CD4-positive, alpha-beta T cell (primary cell): ENCODE measurements at regions not wholly inside any gene's neighbourhood (a gene's known extent, or its start where the extent isn't known, plus 50 kb on each side); places are given as distances from the start of the nearest gene placed in this dataset.

Experiments used
- ATAC-seq: fragments of 200-7000 bp; cut with Tn5 transposase; one replicate; pipeline ENCODE4 v1.10.0; 2022; ENCODE audit warnings: mild to moderate bottlenecking; ENCODE audit not compliant: poor library complexity
- CTCF ChIA-PET: fragments of 350-600 bp; sonication (Branson Sonifier 250); formaldehyde crosslinking; loops from one replicate; lab custom pipeline; 2021; ENCODE audit warnings: antibody characterized with exemption, inconsistent platforms; lab: Charles Lee
- POLR2A ChIA-PET: fragments of 350-600 bp; sonication (Branson Sonifier 250); formaldehyde crosslinking; loops from one replicate; lab custom pipeline; 2021; ENCODE audit warnings: antibody characterized with exemption, inconsistent platforms; lab: Charles Lee
- DNase-seq, 14 experiments: peaks; one replicate each; pipeline ENCODE4 v3.0.0-alpha.2; 2013 to 2020; ENCODE audit warnings: mixed read lengths in 2 of 14
- H3K27ac ChIP-seq, 2 donors: one replicate each; pipeline versions ENCODE4 v1.5.1 to v1.7.0; 2013; ENCODE audit warnings: low read length in 2 of 2, low read depth in 1 of 2, mild to moderate bottlenecking in 1 of 2
- H3K27me3 ChIP-seq, 2 experiments: 1 replicate in 1 of 2; 2 replicates in 1 of 2; pipeline versions ENCODE4 v1.6.1 to v1.7.0; 2013; ENCODE audit warnings: low read length in 2 of 2, control low read depth in 1 of 2, mild to moderate bottlenecking in 1 of 2, moderate library complexity in 1 of 2; ENCODE audit not compliant: insufficient read depth in 2 of 2, control insufficient read depth in 1 of 2
- H3K36me3 ChIP-seq: one replicate; pipeline ENCODE4 v1.6.1; 2013; ENCODE audit warnings: low read length, control low read depth; ENCODE audit not compliant: insufficient read depth
- H3K4me1 ChIP-seq: one replicate; pipeline ENCODE4 v1.6.1; 2013; ENCODE audit warnings: low read length, control low read depth; ENCODE audit not compliant: insufficient read depth
- H3K4me3 ChIP-seq: one replicate; pipeline ENCODE4 v1.5.1; 2013; ENCODE audit warnings: mild to moderate bottlenecking, low read length, moderate library complexity
- H3K9me3 ChIP-seq, 2 experiments: 1 replicate in 1 of 2; 2 replicates in 1 of 2; pipeline versions ENCODE4 v1.6.1 to v1.7.0; 2013; ENCODE audit warnings: low read length in 2 of 2, mild to moderate bottlenecking in 2 of 2, control low read depth in 1 of 2, moderate library complexity in 1 of 2; ENCODE audit not compliant: control insufficient read depth in 1 of 2, insufficient read depth in 1 of 2
- H3K27ac Mint-ChIP-seq: one replicate; pipeline ENCODE4 v1.8.0; 2020; ENCODE audit warnings: mixed read lengths
- H3K27me3 Mint-ChIP-seq: one replicate; pipeline ENCODE4 v1.8.0; 2021; ENCODE audit warnings: mixed read lengths
- H3K36me3 Mint-ChIP-seq: one replicate; pipeline ENCODE4 v1.8.0; 2021; ENCODE audit warnings: low read depth, mixed read lengths
- H3K4me1 Mint-ChIP-seq: one replicate; pipeline ENCODE4 v1.8.0; 2021; ENCODE audit warnings: low read depth, mixed read lengths
- H3K4me3 Mint-ChIP-seq: one replicate; pipeline ENCODE4 v1.8.0; 2020; ENCODE audit warnings: mild to moderate bottlenecking, mixed read lengths
- H3K9me3 Mint-ChIP-seq: one replicate; pipeline ENCODE4 v1.8.0; 2020; ENCODE audit warnings: mixed read lengths
- CTCF ChIP-seq: fragments of 200-600 bp; IDR thresholded peaks from one replicate; pipeline ENCODE4 v1.8.0; 2022; ENCODE audit warnings: antibody characterized with exemption, mild to moderate bottlenecking
- intact Hi-C, 2 experiments: fragments of 100-400 bp; cut with DNase I in 1 of 2; cut with micrococcal nuclease in 1 of 2; formaldehyde crosslinking; loops; one replicate each; pipeline versions ENCODE4 v1.15.1 to v1.9.0; 2023 to 2025; cut with DNase I, micrococcal nuclease

- no peaks in the 10 kb centered on the region for H3K4me1 ChIP-seq
- ChIA-PET CTCF (no interaction called here), POLR2A (no interaction called here)
- no peaks in the 10 kb centered on the region for H3K4me1 Mint-ChIP-seq
- no peak for TF ChIP-seq CTCF
- no peaks in the 10 kb centered on the region for H3K36me3 ChIP-seq
- H3K4me3 ChIP-seq = no peak overlapping the region
- no peak overlapping the region for H3K4me3 Mint-ChIP-seq
- no peak overlapping the region for H3K27ac Mint-ChIP-seq
- no peaks in the 10 kb centered on the region for H3K9me3 ChIP-seq
- no peaks in the 10 kb centered on the region for H3K27me3 ChIP-seq
- intact Hi-C loops = no loop called here
- H3K9me3 Mint-ChIP-seq = peaks cover 5% of the 10 kb centered on the region
- no peak overlapping the region for H3K27ac ChIP-seq
- no peaks in the 10 kb centered on the region for H3K27me3 Mint-ChIP-seq
- ATAC-seq = no peak
- DNase-seq = no peak
- no peaks in the 10 kb centered on the region for H3K36me3 Mint-ChIP-seq
Observed at GRCh38 chr1:56315293-56315942, 263.9 kb downstream of the PLPP3 start.

- Histone ChIP-seq H3K4me1 (no peaks in the 10 kb centered on the region), H3K9me3 (no peaks in the 10 kb centered on the region), H3K27me3 (no peaks in the 10 kb centered on the region), H3K36me3 (no peaks in the 10 kb centered on the region), H3K4me3 (no peak overlapping the region), H3K27ac (no peak overlapping the region)
- no peak for TF ChIP-seq CTCF
- H3K4me1 Mint-ChIP-seq = no peaks in the 10 kb centered on the region
- H3K36me3 Mint-ChIP-seq = no peaks in the 10 kb centered on the region
- peaks cover 5% of the 10 kb centered on the region for H3K9me3 Mint-ChIP-seq
- intact Hi-C loops = no loop called here
- no peak overlapping the region for H3K4me3 Mint-ChIP-seq
- ATAC-seq (no peak), DNase-seq (no peak)
- H3K27ac Mint-ChIP-seq = no peak overlapping the region
- POLR2A ChIA-PET = no interaction called here
- CTCF ChIA-PET = no interaction called here
- no peaks in the 10 kb centered on the region for H3K27me3 Mint-ChIP-seq
Observed at GRCh38 chr1:56313560-56313959, 265.8 kb downstream of the PLPP3 start.

GRCh38 chr1:56311766-56312165 is 267.6 kb downstream of the PLPP3 start:
- no peaks in the 10 kb centered on the region for H3K27me3 Mint-ChIP-seq
- CTCF ChIA-PET = no interaction called here
- DNase-seq = no peak
- POLR2A ChIA-PET = no interaction called here
- Histone ChIP-seq H3K36me3 (no peaks in the 10 kb centered on the region), H3K4me1 (no peaks in the 10 kb centered on the region), H3K9me3 (no peaks in the 10 kb centered on the region), H3K27me3 (no peaks in the 10 kb centered on the region), H3K4me3 (no peak overlapping the region), H3K27ac (no peak overlapping the region)
- no peak for TF ChIP-seq CTCF
- H3K36me3 Mint-ChIP-seq = no peaks in the 10 kb centered on the region
- H3K4me3 Mint-ChIP-seq = no peak overlapping the region
- no peak overlapping the region for H3K27ac Mint-ChIP-seq
- no peaks in the 10 kb centered on the region for H3K4me1 Mint-ChIP-seq
- H3K9me3 Mint-ChIP-seq = peaks cover 5% of the 10 kb centered on the region
- intact Hi-C loops = no loop called here
- no peak for ATAC-seq
